ENCODE measurements at regions not wholly inside any gene's neighbourhood (a gene's known extent, or its start where the extent isn't known, plus 50 kb on each side); places are given as distances from the start of the nearest gene placed in this dataset.

DNA sequence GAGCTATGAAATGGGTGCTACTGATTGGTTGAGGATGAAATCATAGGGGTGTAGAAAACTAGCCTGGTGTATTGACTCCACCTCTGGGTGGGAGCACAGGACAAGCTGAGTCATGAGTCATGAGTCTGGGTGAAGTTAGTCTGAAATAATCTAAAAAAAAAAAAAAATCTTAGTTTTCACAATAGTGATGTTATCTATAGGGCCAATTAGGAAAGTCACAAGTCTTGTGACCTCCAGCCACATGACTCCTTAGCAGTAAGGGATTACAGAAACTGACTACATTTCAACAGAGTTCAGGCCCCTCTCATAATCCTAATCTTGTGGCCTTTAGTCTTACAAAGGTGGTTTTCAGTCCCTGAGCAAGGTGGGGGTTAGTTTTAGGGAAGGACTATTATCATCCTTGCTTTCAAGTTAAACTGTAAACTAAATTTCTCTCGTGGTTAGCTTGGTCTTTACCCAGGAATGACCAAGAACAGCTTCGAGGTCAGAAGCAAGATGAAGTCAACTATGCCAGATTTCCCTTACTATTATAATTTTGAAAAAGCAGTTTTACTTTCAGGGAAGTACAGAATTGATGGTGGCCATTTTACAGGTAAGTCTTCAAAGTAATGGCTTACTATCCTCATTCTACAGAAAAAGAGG is 338.0 kb upstream of the GYPC start:
- peak; percentile 56 for DNase-seq (ENCODE audit: low spot score)

DNA sequence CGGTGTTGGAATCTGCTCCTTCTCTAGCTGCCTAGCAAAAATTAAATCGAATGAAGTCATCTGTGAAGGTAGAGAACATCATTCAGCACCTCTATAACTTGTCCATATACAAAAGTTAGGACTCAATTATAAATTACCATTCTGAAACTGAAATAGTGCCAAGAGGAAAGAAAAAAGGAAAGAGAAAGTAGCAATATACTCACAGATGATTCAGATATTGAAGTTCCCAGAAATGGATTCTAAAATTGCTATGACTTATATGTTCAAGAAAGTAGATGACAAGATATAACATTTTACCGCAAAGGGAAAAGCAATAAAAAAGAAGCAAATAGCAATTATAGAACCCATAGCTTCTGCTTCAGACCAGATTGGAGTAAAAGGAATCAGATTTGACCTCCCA is 333.6 kb upstream of the GYPC start:
- no peak for DNase-seq (ENCODE audit: low spot score)

GRCh38 chr2:126325202-126325601 is 330.8 kb upstream of the GYPC start:
- no peak for DNase-seq (ENCODE audit: low spot score)

DNA sequence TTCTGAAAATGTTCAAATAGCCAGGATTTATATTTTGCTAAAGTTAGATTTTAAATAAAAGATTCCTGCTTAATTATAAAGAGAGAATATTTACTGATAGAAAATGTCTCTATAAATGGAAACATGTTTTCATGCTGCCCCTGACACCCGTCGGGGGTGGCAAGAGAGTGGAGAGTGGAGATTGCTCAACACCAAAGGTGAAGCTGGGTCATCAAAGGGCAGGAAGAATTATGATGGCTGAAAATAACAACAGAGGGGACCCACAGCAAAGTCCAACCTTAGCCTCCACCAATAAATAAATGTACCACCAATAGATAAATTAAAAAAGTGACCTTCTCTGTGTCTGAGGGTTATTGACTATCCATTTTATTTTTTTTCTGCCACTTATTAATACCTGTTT is 326.8 kb upstream of the GYPC start:
- no peak for DNase-seq (ENCODE audit: low spot score)

DNA sequence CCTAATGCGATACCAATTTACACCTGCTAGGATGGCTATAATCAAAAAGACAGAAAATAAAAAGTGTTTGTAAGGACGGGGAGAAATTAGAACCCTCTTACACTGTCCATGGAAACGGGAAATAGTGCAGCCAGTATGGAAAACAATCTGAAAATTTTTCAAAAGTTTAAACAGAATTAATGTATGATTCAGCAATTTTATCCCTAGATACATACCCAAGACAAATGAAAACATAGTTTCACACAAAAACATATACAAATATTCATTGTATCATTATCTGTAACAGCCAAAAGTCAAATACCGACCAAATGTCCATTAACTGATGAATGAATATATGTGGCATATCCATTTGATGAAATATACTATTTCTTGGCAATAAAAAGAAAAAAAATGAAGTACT is 313.5 kb upstream of the GYPC start:
- DNase-seq (ENCODE audit: low spot score): no peak

DNA sequence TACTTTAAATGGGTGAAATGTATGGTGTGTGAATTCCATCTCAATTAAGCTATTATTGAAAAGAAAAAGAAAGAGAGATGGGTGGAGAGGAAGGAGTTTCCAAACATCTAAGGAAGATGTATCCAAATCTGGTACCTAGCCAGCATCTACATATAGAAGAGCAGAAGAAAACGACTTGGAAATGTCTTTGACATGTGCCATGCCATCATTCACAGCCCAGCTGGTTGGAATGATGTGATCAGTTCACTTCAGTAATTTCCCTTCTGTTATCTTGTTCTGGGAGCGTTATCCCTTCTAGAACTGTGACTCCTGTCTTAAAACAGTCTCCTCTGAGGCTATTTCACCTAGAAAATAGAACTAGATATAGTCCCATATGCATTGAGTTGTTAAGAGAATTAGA is 312.8 kb upstream of the GYPC start:
- no peak for DNase-seq (ENCODE audit: low spot score)

- no peak for DNase-seq (ENCODE audit: low spot score)
Measured at GRCh38 chr2:126344493-126344892, 311.5 kb upstream of the GYPC start.

DNA sequence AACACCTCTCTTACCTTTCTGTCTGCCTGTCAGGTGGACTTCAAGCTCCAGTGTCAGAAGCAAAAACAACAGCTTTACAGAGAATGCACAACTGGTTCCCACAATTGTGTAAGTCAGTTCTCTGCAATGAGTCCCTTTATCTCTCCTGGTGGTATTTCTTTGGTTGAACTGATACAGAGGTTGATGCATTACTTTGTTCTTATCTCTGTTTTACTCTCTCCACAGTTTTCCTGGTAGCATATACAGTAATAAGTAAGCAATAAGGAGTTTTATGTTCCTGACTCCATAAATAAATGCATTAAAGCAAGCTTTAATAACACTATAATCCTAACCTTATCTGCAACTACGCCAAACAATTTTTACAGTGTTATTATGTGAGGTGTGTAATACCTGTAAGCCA is 310.3 kb upstream of the GYPC start:
- no peak for DNase-seq (ENCODE audit: low spot score)

- no peak for DNase-seq (ENCODE audit: low spot score)
Measured at GRCh38 chr2:126356631-126357030, 299.3 kb upstream of the GYPC start.

- DNase-seq (ENCODE audit: low spot score): no peak
Measured at GRCh38 chr2:126358122-126358521, 297.8 kb upstream of the GYPC start.

DNA sequence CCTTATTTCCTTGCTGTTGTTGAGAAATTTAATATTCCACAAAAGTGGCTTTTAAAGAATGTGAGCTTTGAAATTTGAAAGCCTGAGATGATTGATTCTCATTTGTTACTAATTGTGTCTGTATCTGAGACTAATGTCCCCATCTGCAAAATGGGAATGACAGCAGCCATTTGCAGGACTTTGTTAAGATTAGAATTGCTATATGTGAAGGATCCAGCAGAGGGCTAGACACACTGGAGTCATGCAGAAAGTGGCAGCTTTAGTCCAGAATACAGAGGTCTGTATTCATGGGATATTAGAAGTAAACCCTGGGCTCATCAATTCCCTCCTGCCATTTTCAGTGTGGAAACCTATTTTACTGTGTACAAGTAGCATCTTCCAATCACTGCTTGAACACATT is 296.5 kb upstream of the GYPC start:
- DNase-seq (ENCODE audit: low spot score): peak; percentile 8

GRCh38 chr2:126367361-126367760 is 288.6 kb upstream of the GYPC start:
- no peak for DNase-seq (ENCODE audit: low spot score)

GRCh38 chr2:126368758-126369157 is 287.2 kb upstream of the GYPC start:
- no peak for DNase-seq (ENCODE audit: low spot score)

GRCh38 chr2:126370201-126370600 is 285.8 kb upstream of the GYPC start:
- DNase-seq (ENCODE audit: low spot score): peak; percentile 94

DNA sequence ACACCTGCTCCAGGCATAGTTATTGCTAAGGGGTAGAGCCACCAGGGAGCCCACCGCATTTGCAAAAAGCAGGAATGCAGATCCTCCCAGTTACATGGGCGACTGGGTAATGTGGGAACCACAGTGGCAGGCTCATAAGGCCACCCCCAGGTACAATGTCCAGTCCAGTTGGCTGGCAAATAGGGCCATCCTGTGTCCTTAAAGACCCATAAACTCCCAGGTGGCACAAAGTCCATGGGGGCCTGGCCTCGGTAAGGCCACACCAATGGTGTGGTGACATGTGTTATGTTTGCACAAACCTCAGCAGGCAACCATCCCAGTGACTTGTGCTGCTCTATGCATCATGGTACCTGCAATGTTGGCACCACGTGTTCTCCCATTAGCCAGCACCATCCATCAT is 283.6 kb upstream of the GYPC start:
- no peak for DNase-seq (ENCODE audit: low spot score)

- DNase-seq (ENCODE audit: low spot score): no peak
Measured at GRCh38 chr2:126378176-126378575, 277.8 kb upstream of the GYPC start.

GRCh38 chr2:126381091-126381490 is 274.9 kb upstream of the GYPC start:
- no peak for DNase-seq (ENCODE audit: low spot score)

GRCh38 chr2:126382998-126383397 is 273.0 kb upstream of the GYPC start:
- DNase-seq (ENCODE audit: low spot score): no peak

DNA sequence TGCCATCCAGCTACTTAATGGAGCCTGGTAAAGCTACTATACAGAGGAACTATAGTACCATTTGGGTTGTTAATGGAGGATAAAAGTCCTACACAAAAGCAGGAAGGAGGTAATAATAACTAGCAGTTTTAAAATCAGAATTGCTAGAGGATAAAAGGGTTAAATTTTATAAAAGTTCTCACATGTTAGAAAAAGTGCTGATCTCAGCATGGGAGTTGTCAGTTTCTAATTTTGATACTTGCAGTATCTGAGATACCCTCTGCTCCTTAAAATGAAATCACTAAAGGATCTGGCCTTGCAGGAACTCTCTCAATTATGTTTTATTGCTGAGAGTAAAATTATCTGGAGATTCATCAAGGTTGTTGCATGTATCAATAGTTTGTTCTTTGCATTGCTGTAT is 272.2 kb upstream of the GYPC start:
- DNase-seq (ENCODE audit: low spot score): no peak

GRCh38 chr2:126385441-126385840 is 270.5 kb upstream of the GYPC start:
- DNase-seq (ENCODE audit: low spot score): no peak

DNA sequence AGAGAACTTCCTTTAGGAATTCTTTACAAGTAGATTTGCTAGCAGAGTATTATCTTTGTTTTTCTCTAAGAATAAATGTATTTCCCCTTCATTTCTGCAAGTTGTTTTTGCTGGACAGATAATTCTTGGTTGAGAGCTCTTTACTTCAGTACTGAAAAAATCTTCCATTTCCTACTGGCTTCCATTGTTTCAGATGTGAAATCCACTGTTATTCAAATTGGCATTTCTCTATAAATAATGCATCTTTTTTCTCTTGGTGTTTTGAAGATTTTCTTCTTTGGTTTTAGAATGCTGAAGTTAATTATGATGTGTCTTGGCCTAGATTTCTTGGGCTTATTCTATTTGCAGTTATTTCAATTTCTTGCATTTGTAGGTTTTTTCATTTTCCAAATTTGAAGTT is 270.0 kb upstream of the GYPC start:
- no peak for DNase-seq (ENCODE audit: low spot score)

GRCh38 chr2:126389446-126389845 is 266.5 kb upstream of the GYPC start:
- no peak for DNase-seq (ENCODE audit: low spot score)

- DNase-seq (ENCODE audit: low spot score): no peak
Measured at GRCh38 chr2:126392889-126393288, 263.1 kb upstream of the GYPC start.

- no peak for DNase-seq (ENCODE audit: low spot score)
Measured at GRCh38 chr2:126399001-126399400, 257.0 kb upstream of the GYPC start.
